Body of pancreas (tissue), 4 donors: ENCODE measurements at regions not wholly inside any gene's neighbourhood (a gene's known extent, or its start where the extent isn't known, plus 50 kb on each side); places are given as distances from the start of the nearest gene placed in this dataset.

Source experiments
- ATAC-seq: fragments of 150-250 bp; one replicate; pipeline ENCODE4 v1.9.1; 2016
- DNase-seq, 4 donors: peaks; one replicate each; pipeline ENCODE4 v3.0.0-alpha.2; 2019
- H3K27ac ChIP-seq, 4 donors: fragments of 200-600 bp; sonication (generic); 1 replicate in 3 of 4; 2 replicates in 1 of 4; pipeline versions ENCODE4 v1.5.1 to v1.6.1; 2016 to 2019; ENCODE audit warnings: mild to moderate bottlenecking in 1 of 4, mixed read lengths in 1 of 4, moderate library complexity in 1 of 4
- H3K27me3 ChIP-seq, 2 donors: fragments of 200-600 bp; sonication (generic); one replicate each; pipeline ENCODE4 v1.6.0; 2016; ENCODE audit warnings: mild to moderate bottlenecking in 1 of 2
- H3K36me3 ChIP-seq, 2 donors: fragments of 200-600 bp; sonication (generic); replicated peaks in 1 of 2; 2 replicates each; pipeline ENCODE4 v1.5.1; 2016; ENCODE audit warnings: low read depth in 2 of 2; ENCODE audit not compliant: insufficient read depth in 1 of 2
- H3K4me1 ChIP-seq: fragments of 200-600 bp; sonication (generic); one replicate; pipeline ENCODE4 v1.6.0; 2016
- H3K4me3 ChIP-seq, 2 donors: fragments of 200-600 bp; sonication (generic); 1 replicate in 1 of 2; 2 replicates in 1 of 2; pipeline ENCODE4 v1.5.1; 2016 to 2019
- H3K9me3 ChIP-seq, 3 donors: fragments of 200-600 bp; sonication (generic); 1 replicate in 2 of 3; 2 replicates in 1 of 3; pipeline ENCODE4 v1.5.1; 2016
- CTCF ChIP-seq, 7 experiments: fragments of 450-650 bp in 4 of 7; fragments of 200-600 bp in 3 of 7; sonication (generic) in 3 of 7; IDR thresholded peaks; one replicate each; pipeline ENCODE4 v1.5.1; 2016 to 2019; ENCODE audit warnings: antibody characterized with exemption in 7 of 7
- POLR2A ChIP-seq, 3 donors: fragments of 450-650 bp; IDR thresholded peaks; one replicate each; pipeline ENCODE4 v1.6.1; 2016; ENCODE audit warnings: antibody characterized with exemption in 3 of 3, mild to moderate bottlenecking in 2 of 3
- WGBS, 2 donors: methylation state at CpG; one replicate each; pipeline ENCODE4 v1.1.5; 2017; 5-methylcytosine and 5-hydroxymethylcytosine counted together
- intact Hi-C: fragments of 100-400 bp; cut with DNase I; formaldehyde crosslinking; loops from one replicate; pipeline ENCODE4 v1.15.1; 2023

- intact Hi-C loops = no loop called here
- Histone ChIP-seq H3K36me3 (no peaks in the 10 kb centered on the region), H3K4me1 (no peaks in the 10 kb centered on the region), H3K27ac (no peak overlapping the region), H3K4me3 (no peak overlapping the region), H3K27me3 (no peaks in the 10 kb centered on the region), H3K9me3 (no peaks in the 10 kb centered on the region)
- WGBS, 2 donors = 82% methylated on average over 1 of the region's 1 CpG
- ATAC-seq (no peak), DNase-seq (no peak)
- no peak for TF ChIP-seq POLR2A (IDR thresholded peaks at IDR 0.05)
- peak in 4 of 7 experiments; percentile 43 to 49 (median 46) for TF ChIP-seq CTCF (IDR thresholded peaks at IDR 0.05)
Measured at GRCh38 chr3:148459931-148460513, 237.7 kb upstream of the AGTR1 start.

GRCh38 chr3:148460686-148461085 lies 237.0 kb upstream of the AGTR1 start:
- H3K27me3 ChIP-seq = no peaks in the 10 kb centered on the region
- intact Hi-C loops = no loop called here
- no peaks in the 10 kb centered on the region for H3K36me3 ChIP-seq
- no peak overlapping the region for H3K27ac ChIP-seq
- H3K4me3 ChIP-seq = no peak overlapping the region
- DNase-seq = no peak
- H3K9me3 ChIP-seq = no peaks in the 10 kb centered on the region
- no peak for ATAC-seq
- no peak for TF ChIP-seq POLR2A (IDR thresholded peaks at IDR 0.05)
- TF ChIP-seq CTCF (IDR thresholded peaks at IDR 0.05) = no peak
- WGBS, 2 donors = 83 to 86% methylated on average over 3 of the region's 3 CpGs
- no peaks in the 10 kb centered on the region for H3K4me1 ChIP-seq

- no peaks in the 10 kb centered on the region for H3K36me3 ChIP-seq
- no peak for TF ChIP-seq CTCF (IDR thresholded peaks at IDR 0.05)
- no peak for TF ChIP-seq POLR2A (IDR thresholded peaks at IDR 0.05)
- 68 to 69% methylated on average over 2 of the region's 2 CpGs for WGBS, 2 donors
- no peak for DNase-seq
- intact Hi-C loops = no loop called here
- no peak overlapping the region for H3K4me3 ChIP-seq
- H3K27ac ChIP-seq = no peak overlapping the region
- ATAC-seq = no peak
- no peaks in the 10 kb centered on the region for H3K4me1 ChIP-seq
- no peaks in the 10 kb centered on the region for H3K27me3 ChIP-seq
- H3K9me3 ChIP-seq = no peaks in the 10 kb centered on the region
Measured at GRCh38 chr3:148464246-148464645, 233.5 kb upstream of the AGTR1 start.

- ATAC-seq = no peak
- Histone ChIP-seq H3K4me1 (no peaks in the 10 kb centered on the region), H3K27me3 (no peaks in the 10 kb centered on the region), H3K27ac (no peak overlapping the region), H3K36me3 (no peaks in the 10 kb centered on the region), H3K4me3 (no peak overlapping the region), H3K9me3 (no peaks in the 10 kb centered on the region)
- no peak for DNase-seq
- TF ChIP-seq CTCF (IDR thresholded peaks at IDR 0.05) (no peak), POLR2A (IDR thresholded peaks at IDR 0.05) (no peak)
- intact Hi-C loops = no loop called here
- WGBS, 2 donors = 63 to 85% methylated on average over 2 of the region's 2 CpGs
Measured at GRCh38 chr3:148466143-148466542, 231.6 kb upstream of the AGTR1 start.

- ATAC-seq (no peak), DNase-seq (no peak)
- Histone ChIP-seq H3K9me3 (no peaks in the 10 kb centered on the region), H3K27ac (no peak overlapping the region), H3K4me3 (no peak overlapping the region), H3K4me1 (no peaks in the 10 kb centered on the region), H3K27me3 (no peaks in the 10 kb centered on the region), H3K36me3 (no peaks in the 10 kb centered on the region)
- intact Hi-C loops = no loop called here
- TF ChIP-seq POLR2A (IDR thresholded peaks at IDR 0.05) (no peak), CTCF (IDR thresholded peaks at IDR 0.05) (no peak)
Measured at GRCh38 chr3:148466980-148467740, 230.5 kb upstream of the AGTR1 start.
